GM19025 (cell line): ENCODE measurements at regions not wholly inside any gene's neighbourhood (a gene's known extent, or its start where the extent isn't known, plus 50 kb on each side); places are given as distances from the start of the nearest gene placed in this dataset.

Source experiments
- ATAC-seq: cut with Tn5 transposase; IDR thresholded peaks from one replicate; pipeline ENCODE4 v1.9.1; 2021; ENCODE audit warnings: mild to moderate bottlenecking, low read depth, moderate library complexity; ENCODE audit not compliant: unreplicated experiment

- ATAC-seq, result no peak
These were observed 235.6 kb downstream of the SCG2 start for GRCh38 chr2:223366566-223366965.

DNA sequence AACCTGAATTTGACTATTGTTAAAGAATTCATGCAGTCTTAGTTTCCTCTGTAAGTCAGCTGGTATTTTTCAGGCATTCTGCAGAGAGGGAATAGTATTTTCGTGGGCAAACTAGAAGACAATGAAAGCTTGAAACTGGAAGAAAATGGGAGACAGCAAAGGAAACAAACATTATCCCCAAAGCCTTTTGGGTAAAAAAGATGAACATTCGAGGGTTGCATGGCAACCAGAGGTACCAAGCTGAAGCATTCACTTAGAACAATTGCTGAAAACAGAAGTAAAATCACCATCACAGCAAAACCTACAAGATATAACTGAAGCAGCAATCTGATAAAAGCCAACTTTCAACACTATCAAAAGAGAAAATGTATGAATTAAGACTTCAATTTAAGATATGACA lies 233.7 kb downstream of the SCG2 start:
- ATAC-seq, result no peak

DNA sequence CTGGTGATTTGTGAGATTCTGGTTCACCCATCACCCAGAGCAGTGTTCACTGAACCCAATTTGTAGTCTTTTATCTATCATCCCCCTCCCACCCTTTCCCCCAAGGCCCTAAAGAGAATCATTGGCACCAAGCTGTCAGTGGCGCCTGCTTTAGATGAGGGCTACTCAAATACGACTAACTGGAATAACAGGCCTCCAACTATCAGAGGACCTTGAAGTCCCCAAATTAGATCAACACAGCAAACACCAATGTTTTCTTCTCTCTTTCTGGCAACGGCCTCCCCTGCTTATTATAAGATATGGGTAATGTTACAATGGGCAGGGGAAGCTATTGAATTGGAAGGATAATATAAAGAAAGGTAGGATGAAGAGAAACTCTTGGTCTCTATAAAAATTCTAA lies 232.3 kb downstream of the SCG2 start:
- no peak for ATAC-seq

- ATAC-seq, result no peak
These were observed 218.8 kb downstream of the SCG2 start for GRCh38 chr2:223383315-223383714.

GRCh38 chr2:223386189-223386588 lies 216.0 kb downstream of the SCG2 start:
- ATAC-seq, result no peak

- no peak for ATAC-seq
These were observed 215.2 kb downstream of the SCG2 start for GRCh38 chr2:223386984-223387383.

DNA sequence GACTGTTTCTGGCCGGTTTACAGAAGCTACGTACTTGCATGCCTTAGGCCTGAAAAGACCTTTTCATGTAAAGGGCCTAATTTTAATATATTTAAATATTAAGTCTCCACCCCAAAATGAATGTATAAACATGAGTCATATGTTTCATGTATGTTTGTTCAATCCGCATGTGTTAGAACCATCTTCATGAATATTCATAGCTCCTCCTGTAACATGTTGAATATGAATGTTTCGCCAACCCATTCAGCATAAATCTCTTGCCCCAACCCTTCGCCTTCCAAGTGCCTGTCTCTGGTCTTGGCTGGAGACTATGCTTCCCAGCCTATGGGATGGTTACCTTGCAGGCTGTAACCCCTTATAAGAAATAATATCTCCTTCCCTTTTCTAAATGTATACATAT lies 212.5 kb downstream of the SCG2 start:
- ATAC-seq, result no peak

DNA sequence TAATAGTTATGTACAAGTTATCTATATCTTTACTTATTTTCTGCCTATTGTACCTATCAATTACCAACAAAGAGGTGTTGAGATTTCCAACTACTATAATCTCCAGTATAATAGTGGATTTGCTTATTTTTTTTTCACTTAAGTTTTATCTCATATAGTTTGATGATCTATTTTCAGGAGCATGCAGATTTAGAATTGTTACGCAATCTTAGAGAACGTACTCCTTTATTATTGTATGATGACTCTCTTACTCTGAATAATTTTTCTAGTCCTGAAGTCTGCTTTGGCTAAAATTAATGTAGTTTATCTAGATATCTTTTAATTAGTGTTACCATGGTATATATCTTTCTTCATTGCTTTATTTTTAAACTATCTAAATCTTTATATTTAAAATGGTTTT lies 205.2 kb downstream of the SCG2 start:
- no peak for ATAC-seq

DNA sequence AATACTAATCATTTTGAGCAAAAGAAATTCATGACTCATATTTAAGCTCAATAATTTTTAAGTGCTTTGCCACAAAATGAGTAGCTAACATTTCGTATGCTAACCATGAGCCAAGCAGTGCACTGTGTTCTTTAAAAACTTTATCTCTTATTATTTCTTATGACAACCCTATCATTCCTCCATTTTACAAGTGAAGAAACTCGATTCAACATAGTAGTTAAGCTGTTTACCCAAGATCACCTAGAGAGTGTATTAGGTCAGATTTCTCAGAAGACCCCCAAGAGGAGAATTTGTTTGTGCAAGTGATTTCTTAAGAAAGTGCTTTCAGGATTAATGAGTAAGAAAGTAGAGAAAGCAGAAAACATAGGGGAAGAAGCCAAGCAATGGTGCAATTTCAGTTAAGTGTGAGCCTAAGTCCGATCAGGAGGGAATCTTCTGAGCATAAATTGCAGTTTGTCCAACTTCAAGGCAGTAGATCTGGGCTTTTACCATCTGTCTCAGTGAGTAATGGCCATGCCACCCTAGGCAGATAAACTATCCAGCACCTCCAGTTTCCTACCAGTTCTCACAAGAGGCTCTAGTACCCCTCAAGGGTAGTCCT lies 202.7 kb downstream of the SCG2 start:
- ATAC-seq, result no peak

GRCh38 chr2:223404616-223405015 lies 197.5 kb downstream of the SCG2 start:
- no peak for ATAC-seq

GRCh38 chr2:223414646-223415045 lies 187.5 kb downstream of the SCG2 start:
- no peak for ATAC-seq

- no peak for ATAC-seq
These were observed 187.1 kb downstream of the SCG2 start for GRCh38 chr2:223415071-223415470.

DNA sequence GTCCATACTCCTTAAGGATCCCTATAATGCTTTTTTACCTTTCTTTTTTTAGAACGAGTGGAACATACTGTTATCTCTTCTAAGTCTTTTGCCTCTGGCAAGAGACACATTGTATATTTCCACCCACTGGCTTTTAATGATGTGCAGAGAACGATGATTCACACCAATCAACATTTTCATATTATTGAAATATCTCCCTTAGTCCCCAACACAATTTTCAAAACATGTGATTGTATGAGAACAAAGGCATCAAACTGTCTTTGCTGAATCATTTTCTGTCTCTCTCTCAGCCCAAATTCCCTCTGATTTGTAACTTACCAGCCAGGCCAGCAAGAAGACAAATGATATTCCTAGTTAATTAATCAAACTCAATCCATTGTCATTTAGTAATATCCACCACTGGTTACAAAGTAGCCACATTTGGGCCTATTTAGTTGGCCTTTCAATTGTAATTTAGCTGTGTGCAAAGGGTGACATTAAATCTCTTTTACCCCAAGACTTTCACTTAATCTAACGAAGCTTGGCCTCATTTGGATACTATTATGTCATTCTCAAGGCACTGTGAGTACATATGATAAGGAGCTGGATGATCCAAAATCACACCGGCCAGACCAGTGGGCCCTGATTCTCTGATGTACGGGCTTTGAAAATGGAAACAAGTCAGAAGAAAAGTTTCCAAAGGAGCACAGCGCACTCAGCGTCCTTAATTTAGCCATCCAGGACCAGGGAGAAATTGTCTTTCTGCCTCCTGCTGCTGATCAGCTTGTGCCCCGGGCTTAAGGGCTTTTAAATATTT lies 185.1 kb downstream of the SCG2 start:
- ATAC-seq, result no peak

- ATAC-seq, result no peak
These were observed 184.0 kb downstream of the SCG2 start for GRCh38 chr2:223418131-223418530.

GRCh38 chr2:223418604-223419199 lies 183.5 kb downstream of the SCG2 start:
- no peak for ATAC-seq

DNA sequence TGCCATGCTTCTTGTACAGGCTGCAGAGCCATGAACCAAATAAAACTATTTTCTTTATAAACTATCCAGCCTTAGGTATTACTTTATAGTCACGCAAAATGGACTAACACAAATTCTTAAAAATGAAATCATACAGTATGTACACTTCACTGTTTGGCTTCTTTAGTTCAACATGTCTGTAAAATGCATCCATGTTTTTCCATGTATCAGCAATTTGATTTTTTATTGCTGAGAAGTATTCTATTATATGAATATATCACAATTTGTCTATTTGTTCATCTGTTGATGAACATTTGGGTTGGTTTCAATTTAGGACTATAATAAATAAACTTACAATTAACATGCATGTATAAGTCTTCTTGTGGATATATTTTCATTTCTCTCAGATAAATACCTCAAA lies 182.1 kb downstream of the SCG2 start:
- no peak for ATAC-seq

DNA sequence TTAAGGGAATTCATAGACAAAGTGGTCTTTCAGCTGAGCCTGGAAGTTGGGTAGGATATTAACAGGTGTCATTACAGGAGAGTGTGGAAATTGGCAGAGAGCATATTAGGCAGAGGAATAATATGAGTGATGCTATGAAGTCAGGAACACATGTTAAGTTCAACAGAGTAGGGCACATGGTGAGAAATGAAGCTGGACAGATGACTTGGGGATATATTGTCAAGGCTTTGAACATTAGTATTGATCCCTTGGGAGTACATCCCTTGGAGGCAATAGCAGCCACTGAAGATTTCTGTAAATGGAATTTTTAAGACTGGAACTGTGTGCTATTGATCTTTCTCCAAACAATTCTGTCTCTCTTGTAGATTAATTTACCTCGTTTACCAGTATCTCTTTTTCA lies 170.7 kb downstream of the SCG2 start:
- ATAC-seq, result no peak

DNA sequence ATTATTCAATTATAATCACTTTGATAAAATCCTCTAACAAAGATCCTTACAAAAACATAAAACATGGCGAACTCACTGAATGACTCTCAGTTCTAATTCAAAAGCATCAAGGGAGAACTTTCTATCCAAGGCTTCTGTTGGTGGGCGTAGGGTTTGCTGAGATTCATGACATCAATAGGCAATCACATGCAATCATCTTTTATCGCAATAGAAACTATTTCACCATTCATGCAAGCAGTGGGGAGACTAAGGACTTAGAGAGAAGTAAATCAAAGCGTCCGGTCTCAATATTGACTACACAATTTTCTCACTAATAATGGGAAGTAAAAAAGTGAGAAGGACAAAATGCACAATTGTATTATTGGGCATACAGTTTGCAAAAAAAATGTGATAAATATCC lies 168.7 kb downstream of the SCG2 start:
- ATAC-seq, result no peak

GRCh38 chr2:223437788-223438187 lies 164.4 kb downstream of the SCG2 start:
- ATAC-seq, result no peak

DNA sequence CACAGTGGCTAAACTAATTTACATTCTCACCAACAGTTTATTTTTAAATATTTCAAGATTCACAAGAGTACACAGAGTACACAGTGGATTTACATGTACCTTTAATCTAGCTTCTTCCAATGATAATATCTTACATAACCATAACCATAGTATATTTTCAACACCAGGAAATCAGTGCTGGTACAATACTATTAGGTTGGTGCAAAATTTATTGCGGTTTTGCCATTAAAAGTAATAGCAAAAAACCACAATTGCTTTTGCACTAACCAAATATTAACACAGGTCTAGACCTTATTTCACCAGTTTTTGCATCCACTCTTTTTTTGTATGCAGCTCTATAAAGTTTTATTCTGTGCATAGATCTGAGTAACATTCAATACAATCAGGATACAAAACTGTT lies 163.0 kb downstream of the SCG2 start:
- ATAC-seq, result no peak

DNA sequence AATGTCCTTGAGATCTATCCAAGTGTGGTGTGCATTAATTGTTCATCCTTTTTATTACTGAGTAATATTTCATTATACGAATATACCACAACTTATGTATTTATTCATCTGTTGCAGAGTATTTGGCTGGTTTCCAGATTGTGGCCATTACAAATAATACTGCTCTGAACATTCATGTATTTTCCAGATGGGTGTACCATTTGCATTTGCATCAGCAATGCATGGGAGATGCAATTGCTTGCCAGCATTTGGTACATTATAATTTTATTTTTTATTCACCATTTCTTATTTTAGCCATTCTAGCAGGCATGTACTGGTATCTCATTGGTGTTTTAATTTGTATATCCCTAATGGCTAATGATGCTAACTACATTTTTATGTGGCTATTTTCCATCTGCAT lies 162.4 kb downstream of the SCG2 start:
- ATAC-seq, result no peak

- no peak for ATAC-seq
These were observed 159.3 kb downstream of the SCG2 start for GRCh38 chr2:223442847-223443246.
